Calu3 (cell line): ENCODE measurements at regions not wholly inside any gene's neighbourhood (a gene's known extent, or its start where the extent isn't known, plus 50 kb on each side); places are given as distances from the start of the nearest gene placed in this dataset.

Experiments used
- BruUV-seq: library from RNA; stranded (reverse); fragments of 400-500 nt; replicated peaks from 2 replicates; lab custom pipeline; 2021; lab: Mats Ljungman, UMichigan
- CTCF ChIA-PET: fragments of 300-600 bp; sonication (Branson Sonifier 250); formaldehyde crosslinking; loops from one replicate; lab custom pipeline; 2022; ENCODE audit warnings: antibody characterized with exemption; lab: Charles Lee
- DNase-seq: peaks from one replicate; pipeline ENCODE4 v3.0.0; 2022
- H3K27ac Mint-ChIP-seq: one replicate; pipeline ENCODE4 v1.8.0; 2022; ENCODE audit warnings: mixed read lengths; ENCODE audit not compliant: unreplicated experiment
- H3K27me3 Mint-ChIP-seq: one replicate; pipeline ENCODE4 v1.8.0; 2022; ENCODE audit warnings: mixed read lengths; ENCODE audit not compliant: unreplicated experiment
- H3K36me3 Mint-ChIP-seq: one replicate; pipeline ENCODE4 v1.8.0; 2022; ENCODE audit warnings: mild to moderate bottlenecking, moderate library complexity, mixed read lengths; ENCODE audit not compliant: insufficient read depth, unreplicated experiment
- H3K4me1 Mint-ChIP-seq: one replicate; pipeline ENCODE4 v1.8.0; 2022; ENCODE audit warnings: mild to moderate bottlenecking, low read depth, mixed read lengths; ENCODE audit not compliant: unreplicated experiment
- H3K4me3 Mint-ChIP-seq: one replicate; pipeline ENCODE4 v1.8.0; 2022; ENCODE audit warnings: mild to moderate bottlenecking, low read depth, moderate library complexity, mixed read lengths; ENCODE audit not compliant: unreplicated experiment
- H3K9me3 Mint-ChIP-seq: one replicate; pipeline ENCODE4 v1.8.0; 2022; ENCODE audit warnings: low read depth, mixed read lengths; ENCODE audit not compliant: unreplicated experiment
- CTCF ChIP-seq: fragments of 200-600 bp; IDR thresholded peaks from one replicate; pipeline ENCODE4 v1.8.0; 2022; ENCODE audit warnings: antibody characterized with exemption; ENCODE audit not compliant: unreplicated experiment
- intact Hi-C: fragments of 100-400 bp; cut with micrococcal nuclease; formaldehyde crosslinking; loops from one replicate; pipeline ENCODE4 v1.10.0; 2022; ENCODE audit not compliant: unreplicated experiment

- no peak overlapping the region for H3K4me3 Mint-ChIP-seq
- H3K9me3 Mint-ChIP-seq = no peaks in the 10 kb centered on the region
- H3K4me1 Mint-ChIP-seq = no peaks in the 10 kb centered on the region
- intact Hi-C loops = no loop called here
- no peak overlapping the region for H3K27ac Mint-ChIP-seq
- H3K27me3 Mint-ChIP-seq = peaks cover 63% of the 10 kb centered on the region
- CTCF ChIA-PET = no interaction called here
- no peaks in the 10 kb centered on the region for H3K36me3 Mint-ChIP-seq
- no peak for TF ChIP-seq CTCF
- no TSS peak for BruUV-seq
- no peak for DNase-seq
Observed at GRCh38 chrX:110428144-110428543, 69.5 kb downstream of the RTL9 start.

- no peak overlapping the region for H3K4me3 Mint-ChIP-seq
Observed at GRCh38 chrX:110430293-110431076, 71.8 kb downstream of the RTL9 start.

GRCh38 chrX:110432091-110432905, 73.7 kb downstream of the RTL9 start:
- no peaks in the 10 kb centered on the region for H3K36me3 Mint-ChIP-seq
- BruUV-seq = no TSS peak
- no peak for DNase-seq
- no peak for TF ChIP-seq CTCF
- intact Hi-C loops = no loop called here
- H3K9me3 Mint-ChIP-seq = no peaks in the 10 kb centered on the region
- CTCF ChIA-PET = no interaction called here
- H3K27me3 Mint-ChIP-seq = peaks cover 93% of the 10 kb centered on the region
- H3K27ac Mint-ChIP-seq = no peak overlapping the region
- no peak overlapping the region for H3K4me3 Mint-ChIP-seq
- H3K4me1 Mint-ChIP-seq = no peaks in the 10 kb centered on the region

More at GRCh38 chrX:110430293-110431076, 71.8 kb downstream of the RTL9 start:
- DNase-seq = no peak
- no TSS peak for BruUV-seq
- Mint-ChIP-seq H3K9me3 (no peaks in the 10 kb centered on the region), H3K36me3 (no peaks in the 10 kb centered on the region), H3K27me3 (peaks cover 87% of the 10 kb centered on the region), H3K4me1 (no peaks in the 10 kb centered on the region), H3K27ac (no peak overlapping the region)
- no peak for TF ChIP-seq CTCF
- CTCF ChIA-PET = interaction anchor here (0.6 kb wide), 1 partner anchor 60 kb away, joined by 6 read pairs; no protein-coding TSS in a partner anchor
- intact Hi-C loops = no loop called here

GRCh38 chrX:110432906-110433215, 74.2 kb downstream of the RTL9 start:
- intact Hi-C loops = no loop called here
- no TSS peak for BruUV-seq
- TF ChIP-seq CTCF = no peak
- H3K9me3 Mint-ChIP-seq = no peaks in the 10 kb centered on the region
- H3K4me1 Mint-ChIP-seq = no peaks in the 10 kb centered on the region
- peaks cover 93% of the 10 kb centered on the region for H3K27me3 Mint-ChIP-seq
- CTCF ChIA-PET = no interaction called here
- no peak overlapping the region for H3K4me3 Mint-ChIP-seq
- H3K36me3 Mint-ChIP-seq = no peaks in the 10 kb centered on the region
- no peak for DNase-seq
- no peak overlapping the region for H3K27ac Mint-ChIP-seq
